ENCODE measurements at regions not wholly inside any gene's neighbourhood (a gene's known extent, or its start where the extent isn't known, plus 50 kb on each side); places are given as distances from the start of the nearest gene placed in this dataset.

DNA sequence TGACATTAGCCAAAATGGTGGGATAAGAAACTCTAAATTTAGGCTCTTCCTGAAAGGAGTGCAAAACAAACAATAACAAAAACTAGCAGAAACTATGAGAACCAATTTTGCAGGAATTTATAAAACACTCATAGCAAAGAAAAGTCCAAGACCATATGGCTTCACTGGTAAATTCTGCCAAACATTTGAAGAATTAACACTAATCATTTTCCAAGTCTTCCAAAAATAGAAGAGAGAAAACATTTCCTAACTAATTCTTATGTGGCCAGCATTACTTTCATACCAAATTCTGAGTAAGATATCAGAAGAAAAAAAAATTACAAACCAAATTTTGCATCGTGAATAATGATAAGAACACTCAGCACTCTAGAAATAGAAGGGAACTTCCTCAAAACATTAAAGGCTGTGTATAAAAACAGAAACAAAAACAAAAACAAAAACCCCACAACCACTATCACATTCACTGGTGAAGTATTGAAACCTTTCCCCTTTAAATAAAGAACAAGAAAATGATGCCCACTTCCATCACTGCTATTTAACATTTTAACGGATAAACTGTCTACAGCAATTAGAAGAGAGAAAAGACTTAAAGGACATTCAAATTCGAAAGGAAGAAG, 524.3 kb upstream of the GALNTL6 start:
- no peaks in the 10 kb centered on the region for H3K4me1 Mint-ChIP-seq (ENCODE audit: unreplicated experiment)
- no peak overlapping the region for H3K27ac Mint-ChIP-seq (ENCODE audit: unreplicated experiment)

DNA sequence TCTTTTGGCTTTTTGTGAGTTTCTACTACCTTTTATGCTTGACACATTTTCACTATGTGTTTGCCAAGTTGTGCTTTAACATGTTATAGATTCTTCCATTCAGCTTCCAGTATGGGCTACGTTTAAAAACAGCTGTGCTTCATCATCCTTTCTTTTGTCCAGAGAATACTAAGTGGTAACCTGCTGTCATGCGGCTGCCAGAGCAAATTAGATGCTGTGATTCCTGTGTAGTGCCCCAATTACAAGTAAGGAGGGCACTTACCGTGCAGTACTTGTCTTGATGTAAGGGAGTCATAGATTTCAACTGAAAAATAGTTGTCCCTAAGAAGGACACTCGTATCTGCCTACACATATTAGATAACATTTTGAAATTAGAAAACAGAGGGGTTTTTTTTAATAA, 531.8 kb upstream of the GALNTL6 start:
- DNase-seq (ENCODE audit: extremely low spot score, unreplicated experiment): no peak
- H3K27me3 Mint-ChIP-seq (ENCODE audit: unreplicated experiment): no peaks in the 10 kb centered on the region
- H3K4me1 Mint-ChIP-seq (ENCODE audit: unreplicated experiment): no peaks in the 10 kb centered on the region
- H3K4me3 Mint-ChIP-seq (ENCODE audit: unreplicated experiment): no peak overlapping the region
- H3K27ac Mint-ChIP-seq (ENCODE audit: unreplicated experiment): no peak overlapping the region
- no peaks in the 10 kb centered on the region for H3K9me3 Mint-ChIP-seq (ENCODE audit: unreplicated experiment)
- TF ChIP-seq CTCF (IDR thresholded peaks at IDR 0.05): no peak
- no peaks in the 10 kb centered on the region for H3K36me3 Mint-ChIP-seq (ENCODE audit: unreplicated experiment)

More for the DNA sequence above, 524.3 kb upstream of the GALNTL6 start:
- TF ChIP-seq CTCF (IDR thresholded peaks at IDR 0.05): no peak
- Mint-ChIP-seq H3K4me3 (ENCODE audit: unreplicated experiment) (no peak overlapping the region), H3K27me3 (ENCODE audit: unreplicated experiment) (no peaks in the 10 kb centered on the region), H3K9me3 (ENCODE audit: unreplicated experiment) (no peaks in the 10 kb centered on the region), H3K36me3 (ENCODE audit: unreplicated experiment) (no peaks in the 10 kb centered on the region)
- no peak for DNase-seq (ENCODE audit: extremely low spot score, unreplicated experiment)

GRCh38 chr4:171279131-171279530, 534.1 kb upstream of the GALNTL6 start:
- Mint-ChIP-seq H3K4me3 (ENCODE audit: unreplicated experiment) (no peak overlapping the region), H3K27ac (ENCODE audit: unreplicated experiment) (no peak overlapping the region), H3K36me3 (ENCODE audit: unreplicated experiment) (no peaks in the 10 kb centered on the region), H3K4me1 (ENCODE audit: unreplicated experiment) (no peaks in the 10 kb centered on the region), H3K27me3 (ENCODE audit: unreplicated experiment) (peaks cover 2% of the 10 kb centered on the region), H3K9me3 (ENCODE audit: unreplicated experiment) (no peaks in the 10 kb centered on the region)
- TF ChIP-seq CTCF (IDR thresholded peaks at IDR 0.05): no peak
- no peak for DNase-seq (ENCODE audit: extremely low spot score, unreplicated experiment)

- Mint-ChIP-seq H3K4me1 (ENCODE audit: unreplicated experiment) (no peaks in the 10 kb centered on the region), H3K36me3 (ENCODE audit: unreplicated experiment) (no peaks in the 10 kb centered on the region), H3K27me3 (ENCODE audit: unreplicated experiment) (peaks cover 2% of the 10 kb centered on the region), H3K4me3 (ENCODE audit: unreplicated experiment) (no peak overlapping the region), H3K9me3 (ENCODE audit: unreplicated experiment) (no peaks in the 10 kb centered on the region), H3K27ac (ENCODE audit: unreplicated experiment) (no peak overlapping the region)
- no peak for TF ChIP-seq CTCF (IDR thresholded peaks at IDR 0.05)
- no peak for DNase-seq (ENCODE audit: extremely low spot score, unreplicated experiment)
Measured at GRCh38 chr4:171266671-171267070, 546.5 kb upstream of the GALNTL6 start.

GRCh38 chr4:171265190-171265818, 547.9 kb upstream of the GALNTL6 start:
- DNase-seq (ENCODE audit: extremely low spot score, unreplicated experiment): no peak
- no peak overlapping the region for H3K27ac Mint-ChIP-seq (ENCODE audit: unreplicated experiment)
- no peaks in the 10 kb centered on the region for H3K27me3 Mint-ChIP-seq (ENCODE audit: unreplicated experiment)
- no peaks in the 10 kb centered on the region for H3K4me1 Mint-ChIP-seq (ENCODE audit: unreplicated experiment)
- H3K4me3 Mint-ChIP-seq (ENCODE audit: unreplicated experiment): no peak overlapping the region
- no peak for TF ChIP-seq CTCF (IDR thresholded peaks at IDR 0.05)
- peaks cover 8% of the 10 kb centered on the region for H3K9me3 Mint-ChIP-seq (ENCODE audit: unreplicated experiment)
- no peaks in the 10 kb centered on the region for H3K36me3 Mint-ChIP-seq (ENCODE audit: unreplicated experiment)
